ENCODE measurements at regions not wholly inside any gene's neighbourhood (a gene's known extent, or its start where the extent isn't known, plus 50 kb on each side); places are given as distances from the start of the nearest gene placed in this dataset.

GRCh38 chr13:33483471-33483870, 197.9 kb upstream of the STARD13 start:
- Histone ChIP-seq H3K36me3 (ENCODE audit: control insufficient read depth in 3 of 3, insufficient read depth in 3 of 3, low read length in 3 of 3) (no peaks in the 10 kb centered on the region), H3K9ac (ENCODE audit: low read depth in 1 of 3, low read length in 3 of 3) (no peak overlapping the region), H3K27ac (ENCODE audit: low read depth, low read length) (no peak overlapping the region), H3K4me3 (ENCODE audit: low read length in 3 of 3) (no peak overlapping the region), H3K9me3 (ENCODE audit: control insufficient read depth in 3 of 3, low read length in 3 of 3) (no peaks in the 10 kb centered on the region), H3K27me3 (ENCODE audit: control insufficient read depth in 3 of 3, insufficient read depth in 3 of 3, low read length in 3 of 3) (no peaks in the 10 kb centered on the region), H3K4me1 (ENCODE audit: control insufficient read depth in 3 of 3, insufficient read depth in 3 of 3, low read length in 3 of 3) (no peaks in the 10 kb centered on the region)

- Histone ChIP-seq H3K27me3 (ENCODE audit: control insufficient read depth in 3 of 3, insufficient read depth in 3 of 3, low read length in 3 of 3) (no peaks in the 10 kb centered on the region), H3K9ac (ENCODE audit: low read depth in 1 of 3, low read length in 3 of 3) (no peak overlapping the region), H3K4me3 (ENCODE audit: low read length in 3 of 3) (no peak overlapping the region), H3K9me3 (ENCODE audit: control insufficient read depth in 3 of 3, low read length in 3 of 3) (no peaks in the 10 kb centered on the region), H3K4me1 (ENCODE audit: control insufficient read depth in 3 of 3, insufficient read depth in 3 of 3, low read length in 3 of 3) (no peaks in the 10 kb centered on the region), H3K27ac (ENCODE audit: low read depth, low read length) (no peak overlapping the region), H3K36me3 (ENCODE audit: control insufficient read depth in 3 of 3, insufficient read depth in 3 of 3, low read length in 3 of 3) (no peaks in the 10 kb centered on the region)
Observed at GRCh38 chr13:33485247-33485646, 199.7 kb upstream of the STARD13 start.

DNA sequence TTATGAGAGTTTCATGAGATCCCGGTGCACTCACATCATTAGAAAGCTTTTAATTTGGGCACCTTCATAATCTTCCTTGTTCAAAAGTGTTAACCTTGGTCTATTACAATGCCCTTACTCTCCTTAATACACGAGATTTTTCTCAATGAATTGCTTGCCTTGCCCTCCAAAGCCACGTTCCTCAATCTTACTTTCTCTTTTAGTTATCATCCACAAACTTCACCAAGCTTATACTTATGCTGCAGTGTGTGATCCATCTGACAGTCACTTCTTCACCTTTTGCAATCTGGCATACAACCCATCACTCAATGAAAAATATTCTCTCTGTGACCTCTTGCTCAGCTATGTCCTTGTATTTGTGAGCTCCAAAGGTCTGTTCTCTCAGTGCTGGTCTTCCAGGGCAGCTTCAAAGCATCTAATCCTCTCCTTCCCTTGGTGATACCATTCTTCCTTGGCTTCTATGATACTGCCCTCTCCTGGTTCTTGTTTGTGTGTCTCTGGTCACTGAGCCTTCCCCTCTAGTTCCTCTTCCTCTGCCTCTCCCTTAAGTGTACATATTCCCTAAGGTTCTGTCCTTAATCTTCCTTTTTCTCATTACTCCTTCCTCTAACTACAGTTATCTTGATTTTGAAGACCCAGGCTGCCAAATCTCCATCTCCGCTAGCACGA, 202.2 kb upstream of the STARD13 start:
- Histone ChIP-seq H3K9ac (ENCODE audit: low read depth in 1 of 3, low read length in 3 of 3) (no peak overlapping the region), H3K4me1 (ENCODE audit: control insufficient read depth in 3 of 3, insufficient read depth in 3 of 3, low read length in 3 of 3) (no peaks in the 10 kb centered on the region), H3K27ac (ENCODE audit: low read depth, low read length) (no peak overlapping the region), H3K9me3 (ENCODE audit: control insufficient read depth in 3 of 3, low read length in 3 of 3) (no peaks in the 10 kb centered on the region), H3K27me3 (ENCODE audit: control insufficient read depth in 3 of 3, insufficient read depth in 3 of 3, low read length in 3 of 3) (no peaks in the 10 kb centered on the region), H3K36me3 (ENCODE audit: control insufficient read depth in 3 of 3, insufficient read depth in 3 of 3, low read length in 3 of 3) (no peaks in the 10 kb centered on the region), H3K4me3 (ENCODE audit: low read length in 3 of 3) (peak overlapping the region in 2 of 3 donors; percentile 1 to 42)

DNA sequence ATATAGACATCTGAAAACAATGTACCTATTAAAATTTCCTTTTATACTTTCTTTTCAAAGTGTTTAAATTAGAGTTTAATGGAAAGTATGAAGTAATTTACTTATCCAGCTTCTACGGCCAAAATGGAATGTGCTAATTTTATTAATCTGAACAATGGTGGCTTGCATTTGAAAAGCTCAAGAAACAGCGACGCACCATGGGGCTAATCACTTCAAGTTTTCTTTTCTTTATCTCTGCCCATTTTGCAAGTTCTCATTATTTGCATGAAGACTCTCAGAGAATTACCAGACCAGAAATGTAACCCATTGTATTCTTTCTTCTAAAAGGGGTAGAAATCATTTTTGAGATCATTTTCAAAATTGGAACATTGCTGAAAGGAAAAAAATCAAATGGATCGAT, 204.0 kb upstream of the STARD13 start:
- no peaks in the 10 kb centered on the region for H3K9me3 ChIP-seq (ENCODE audit: control insufficient read depth in 3 of 3, low read length in 3 of 3)
- no peak overlapping the region for H3K27ac ChIP-seq (ENCODE audit: low read depth, low read length)
- no peaks in the 10 kb centered on the region for H3K4me1 ChIP-seq (ENCODE audit: control insufficient read depth in 3 of 3, insufficient read depth in 3 of 3, low read length in 3 of 3)
- H3K4me3 ChIP-seq (ENCODE audit: low read length in 3 of 3), result no peak overlapping the region
- H3K36me3 ChIP-seq (ENCODE audit: control insufficient read depth in 3 of 3, insufficient read depth in 3 of 3, low read length in 3 of 3), result no peaks in the 10 kb centered on the region
- H3K9ac ChIP-seq (ENCODE audit: low read depth in 1 of 3, low read length in 3 of 3), result no peak overlapping the region
- H3K27me3 ChIP-seq (ENCODE audit: control insufficient read depth in 3 of 3, insufficient read depth in 3 of 3, low read length in 3 of 3), result no peaks in the 10 kb centered on the region

DNA sequence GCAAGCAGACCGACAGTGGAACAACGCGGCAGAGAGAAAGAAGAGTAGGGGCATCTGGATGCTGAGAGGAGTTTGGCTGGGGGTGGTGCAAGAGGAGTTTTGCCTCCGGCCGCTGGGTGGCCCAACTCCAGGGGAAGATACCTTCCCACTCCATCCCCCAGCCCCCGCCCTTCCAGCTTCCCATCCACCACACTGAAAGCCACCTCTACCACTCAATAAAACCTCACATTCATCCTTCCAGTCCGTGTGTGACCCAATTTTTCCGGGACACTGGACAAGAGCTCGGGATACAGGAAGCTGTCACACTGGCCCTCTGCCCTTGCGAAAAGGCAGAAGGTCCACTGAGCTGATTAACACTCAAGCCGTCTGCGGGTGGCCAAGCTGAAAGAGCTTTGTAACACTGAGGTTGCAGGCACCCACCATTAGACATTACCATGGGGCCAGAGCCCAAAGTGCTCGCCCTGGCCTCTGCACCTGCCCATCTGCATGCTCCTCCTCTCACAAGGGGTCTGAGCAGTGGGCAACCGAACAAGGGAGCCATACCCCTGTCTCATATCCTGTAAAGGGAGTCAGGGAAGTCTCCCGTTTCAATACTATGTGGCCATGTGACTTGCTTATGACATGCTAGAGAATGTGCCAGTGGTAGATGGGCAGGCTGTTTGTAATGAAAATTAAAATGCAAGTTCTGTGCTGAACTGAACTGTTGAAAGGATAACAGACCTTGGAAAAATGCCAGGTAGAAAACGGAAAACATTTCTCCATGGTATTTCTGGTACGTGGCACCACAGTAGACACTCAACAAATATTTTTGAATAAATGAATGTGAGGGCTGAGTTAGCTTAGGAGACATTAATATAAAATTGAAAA, 205.1 kb upstream of the STARD13 start:
- Histone ChIP-seq H3K9me3 (ENCODE audit: control insufficient read depth in 3 of 3, low read length in 3 of 3) (no peaks in the 10 kb centered on the region), H3K27ac (ENCODE audit: low read depth, low read length) (no peak overlapping the region), H3K4me3 (ENCODE audit: low read length in 3 of 3) (no peak overlapping the region), H3K4me1 (ENCODE audit: control insufficient read depth in 3 of 3, insufficient read depth in 3 of 3, low read length in 3 of 3) (no peaks in the 10 kb centered on the region), H3K27me3 (ENCODE audit: control insufficient read depth in 3 of 3, insufficient read depth in 3 of 3, low read length in 3 of 3) (no peaks in the 10 kb centered on the region), H3K36me3 (ENCODE audit: control insufficient read depth in 3 of 3, insufficient read depth in 3 of 3, low read length in 3 of 3) (no peaks in the 10 kb centered on the region), H3K9ac (ENCODE audit: low read depth in 1 of 3, low read length in 3 of 3) (no peak overlapping the region)

- Histone ChIP-seq H3K4me1 (ENCODE audit: control insufficient read depth in 3 of 3, insufficient read depth in 3 of 3, low read length in 3 of 3) (no peaks in the 10 kb centered on the region), H3K4me3 (ENCODE audit: low read length in 3 of 3) (no peak overlapping the region), H3K27ac (ENCODE audit: low read depth, low read length) (no peak overlapping the region), H3K27me3 (ENCODE audit: control insufficient read depth in 3 of 3, insufficient read depth in 3 of 3, low read length in 3 of 3) (no peaks in the 10 kb centered on the region), H3K9ac (ENCODE audit: low read depth in 1 of 3, low read length in 3 of 3) (no peak overlapping the region), H3K36me3 (ENCODE audit: control insufficient read depth in 3 of 3, insufficient read depth in 3 of 3, low read length in 3 of 3) (no peaks in the 10 kb centered on the region), H3K9me3 (ENCODE audit: control insufficient read depth in 3 of 3, low read length in 3 of 3) (no peaks in the 10 kb centered on the region)
Observed at GRCh38 chr13:33493672-33494365, 208.3 kb upstream of the STARD13 start.

GRCh38 chr13:33494596-33495204, 209.1 kb upstream of the STARD13 start:
- Histone ChIP-seq H3K27me3 (ENCODE audit: control insufficient read depth in 3 of 3, insufficient read depth in 3 of 3, low read length in 3 of 3) (no peaks in the 10 kb centered on the region), H3K9ac (ENCODE audit: low read depth in 1 of 3, low read length in 3 of 3) (no peak overlapping the region), H3K27ac (ENCODE audit: low read depth, low read length) (no peak overlapping the region), H3K4me3 (ENCODE audit: low read length in 3 of 3) (no peak overlapping the region), H3K36me3 (ENCODE audit: control insufficient read depth in 3 of 3, insufficient read depth in 3 of 3, low read length in 3 of 3) (no peaks in the 10 kb centered on the region), H3K9me3 (ENCODE audit: control insufficient read depth in 3 of 3, low read length in 3 of 3) (no peaks in the 10 kb centered on the region), H3K4me1 (ENCODE audit: control insufficient read depth in 3 of 3, insufficient read depth in 3 of 3, low read length in 3 of 3) (no peaks in the 10 kb centered on the region)

DNA sequence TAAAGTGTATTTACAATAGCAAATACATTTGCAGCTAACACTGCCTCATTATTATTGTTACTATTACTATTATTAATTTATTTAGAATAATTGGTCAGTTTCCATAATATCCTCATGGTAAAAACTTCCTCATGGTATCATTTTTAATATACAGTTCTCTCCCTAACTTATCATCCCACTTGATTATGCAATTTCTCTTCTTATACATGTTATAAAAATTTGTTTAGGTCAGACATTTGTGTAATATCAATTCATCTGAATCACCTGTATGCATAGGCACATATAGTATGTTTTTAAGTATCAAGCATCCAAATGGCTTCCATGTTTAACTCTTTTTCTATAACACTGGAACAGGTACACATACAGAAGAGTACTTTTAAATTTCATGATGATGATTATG, 210.8 kb upstream of the STARD13 start:
- Histone ChIP-seq H3K9ac (ENCODE audit: low read depth in 1 of 3, low read length in 3 of 3) (no peak overlapping the region), H3K36me3 (ENCODE audit: control insufficient read depth in 3 of 3, insufficient read depth in 3 of 3, low read length in 3 of 3) (no peaks in the 10 kb centered on the region), H3K27ac (ENCODE audit: low read depth, low read length) (no peak overlapping the region), H3K4me1 (ENCODE audit: control insufficient read depth in 3 of 3, insufficient read depth in 3 of 3, low read length in 3 of 3) (no peaks in the 10 kb centered on the region), H3K9me3 (ENCODE audit: control insufficient read depth in 3 of 3, low read length in 3 of 3) (no peaks in the 10 kb centered on the region), H3K27me3 (ENCODE audit: control insufficient read depth in 3 of 3, insufficient read depth in 3 of 3, low read length in 3 of 3) (no peaks in the 10 kb centered on the region), H3K4me3 (ENCODE audit: low read length in 3 of 3) (no peak overlapping the region)

- Histone ChIP-seq H3K9me3 (ENCODE audit: control insufficient read depth in 3 of 3, low read length in 3 of 3) (no peaks in the 10 kb centered on the region), H3K36me3 (ENCODE audit: control insufficient read depth in 3 of 3, insufficient read depth in 3 of 3, low read length in 3 of 3) (no peaks in the 10 kb centered on the region), H3K4me1 (ENCODE audit: control insufficient read depth in 3 of 3, insufficient read depth in 3 of 3, low read length in 3 of 3) (no peaks in the 10 kb centered on the region), H3K27me3 (ENCODE audit: control insufficient read depth in 3 of 3, insufficient read depth in 3 of 3, low read length in 3 of 3) (no peaks in the 10 kb centered on the region), H3K27ac (ENCODE audit: low read depth, low read length) (no peak overlapping the region), H3K4me3 (ENCODE audit: low read length in 3 of 3) (no peak overlapping the region), H3K9ac (ENCODE audit: low read depth in 1 of 3, low read length in 3 of 3) (no peak overlapping the region)
Observed at GRCh38 chr13:33497146-33497845, 211.7 kb upstream of the STARD13 start.

Measured in skeletal muscle tissue (tissue), 3 donors.